22Rv1 (cell line): ENCODE measurements at regions not wholly inside any gene's neighbourhood (a gene's known extent, or its start where the extent isn't known, plus 50 kb on each side); places are given as distances from the start of the nearest gene placed in this dataset.

Experiments used
- ZFX ChIP-seq: fragments of 450-650 bp; IDR thresholded peaks from 2 replicates; pipeline ENCODE4 v1.6.1; 2017; ENCODE audit warnings: antibody characterized with exemption, borderline replicate concordance
- TF ChIP-seq, protein P1 (sequence below): fragments of 450-650 bp; IDR thresholded peaks from 2 replicates; pipeline ENCODE4 v1.5.1; 2017; ENCODE audit warnings: mild to moderate bottlenecking

DNA sequence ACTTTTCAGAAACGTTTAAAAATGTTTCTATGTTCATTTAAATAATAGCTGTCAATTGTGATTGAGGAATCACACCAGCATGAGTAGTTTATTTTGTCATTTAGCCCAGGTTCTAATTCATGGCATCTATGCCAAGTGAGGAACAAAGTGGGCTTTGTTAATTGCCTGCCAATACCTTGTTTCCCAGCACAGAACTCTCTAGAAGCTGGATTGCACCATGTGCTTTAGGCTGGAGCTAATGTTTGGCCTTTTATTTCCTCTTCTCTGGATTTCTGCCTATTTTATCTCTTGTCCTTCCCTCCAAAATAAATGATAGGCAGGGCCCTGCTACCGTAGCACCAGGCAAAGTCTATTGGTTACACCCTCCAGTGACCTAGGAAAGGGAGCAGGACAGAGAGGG lies 109.9 kb upstream of the ITGB1 start:
- TF ChIP-seq, protein P1, sequence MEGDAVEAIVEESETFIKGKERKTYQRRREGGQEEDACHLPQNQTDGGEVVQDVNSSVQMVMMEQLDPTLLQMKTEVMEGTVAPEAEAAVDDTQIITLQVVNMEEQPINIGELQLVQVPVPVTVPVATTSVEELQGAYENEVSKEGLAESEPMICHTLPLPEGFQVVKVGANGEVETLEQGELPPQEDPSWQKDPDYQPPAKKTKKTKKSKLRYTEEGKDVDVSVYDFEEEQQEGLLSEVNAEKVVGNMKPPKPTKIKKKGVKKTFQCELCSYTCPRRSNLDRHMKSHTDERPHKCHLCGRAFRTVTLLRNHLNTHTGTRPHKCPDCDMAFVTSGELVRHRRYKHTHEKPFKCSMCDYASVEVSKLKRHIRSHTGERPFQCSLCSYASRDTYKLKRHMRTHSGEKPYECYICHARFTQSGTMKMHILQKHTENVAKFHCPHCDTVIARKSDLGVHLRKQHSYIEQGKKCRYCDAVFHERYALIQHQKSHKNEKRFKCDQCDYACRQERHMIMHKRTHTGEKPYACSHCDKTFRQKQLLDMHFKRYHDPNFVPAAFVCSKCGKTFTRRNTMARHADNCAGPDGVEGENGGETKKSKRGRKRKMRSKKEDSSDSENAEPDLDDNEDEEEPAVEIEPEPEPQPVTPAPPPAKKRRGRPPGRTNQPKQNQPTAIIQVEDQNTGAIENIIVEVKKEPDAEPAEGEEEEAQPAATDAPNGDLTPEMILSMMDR, result no peak
- TF ChIP-seq ZFX, result no peak
